Hematopoietic multipotent progenitor cell treated with erythropoietin and hydrocortisone succinate and interleukin-3 and kit ligand, for 17 days (in vitro differentiated cells): ENCODE measurements at regions not wholly inside any gene's neighbourhood (a gene's known extent, or its start where the extent isn't known, plus 50 kb on each side); places are given as distances from the start of the nearest gene placed in this dataset.

Experiments
- DNase-seq: peaks from one replicate; pipeline ENCODE4 v3.0.0-alpha.2; 2015; ENCODE audit warnings: low spot score

GRCh38 chr17:77746393-77746792, 212.1 kb upstream of the TNRC6C start:
- no peak for DNase-seq

- DNase-seq: no peak
Observed at GRCh38 chr17:77746896-77747554, 211.5 kb upstream of the TNRC6C start.

GRCh38 chr17:77748436-77748835, 210.1 kb upstream of the TNRC6C start:
- DNase-seq: no peak

- DNase-seq: no peak
Observed at GRCh38 chr17:77749321-77749751, 209.2 kb upstream of the TNRC6C start.

GRCh38 chr17:77749989-77750388, 208.5 kb upstream of the TNRC6C start:
- no peak for DNase-seq

- DNase-seq: no peak
Observed at GRCh38 chr17:77750427-77751043, 208.0 kb upstream of the TNRC6C start.

- DNase-seq: no peak
Observed at GRCh38 chr17:77753246-77753645, 205.3 kb upstream of the TNRC6C start.

- DNase-seq: no peak
Observed at GRCh38 chr17:77753691-77754245, 204.7 kb upstream of the TNRC6C start.

- no peak for DNase-seq
Observed at GRCh38 chr17:77754956-77755355, 203.5 kb upstream of the TNRC6C start.

- DNase-seq: no peak
Observed at GRCh38 chr17:77755410-77755963, 203.0 kb upstream of the TNRC6C start.

GRCh38 chr17:77756028-77756427, 202.5 kb upstream of the TNRC6C start:
- no peak for DNase-seq

GRCh38 chr17:77756846-77757560, 201.5 kb upstream of the TNRC6C start:
- DNase-seq: no peak

- DNase-seq: no peak
Observed at GRCh38 chr17:77757561-77757898, 201.0 kb upstream of the TNRC6C start.

GRCh38 chr17:77763023-77763422, 195.5 kb upstream of the TNRC6C start:
- no peak for DNase-seq

GRCh38 chr17:77763575-77763974, 194.9 kb upstream of the TNRC6C start:
- DNase-seq: no peak

- no peak for DNase-seq
Observed at GRCh38 chr17:77765292-77765691, 193.2 kb upstream of the TNRC6C start.

GRCh38 chr17:77767148-77767547, 191.4 kb upstream of the TNRC6C start:
- DNase-seq: no peak

- no peak for DNase-seq
Observed at GRCh38 chr17:77768248-77768852, 190.2 kb upstream of the TNRC6C start.

GRCh38 chr17:77769215-77769614, 189.3 kb upstream of the TNRC6C start:
- DNase-seq: no peak

- no peak for DNase-seq
Observed at GRCh38 chr17:77769762-77770161, 188.7 kb upstream of the TNRC6C start.

- DNase-seq: peak; percentile 18
Observed at GRCh38 chr17:77770331-77771105, 188.0 kb upstream of the TNRC6C start.

GRCh38 chr17:77771145-77771544, 187.4 kb upstream of the TNRC6C start:
- no peak for DNase-seq
